ENCODE measurements at regions not wholly inside any gene's neighbourhood (a gene's known extent, or its start where the extent isn't known, plus 50 kb on each side); places are given as distances from the start of the nearest gene placed in this dataset.
"Not testable (repeated sequence)": the region's sequence is repeated elsewhere in the genome, so short reads cannot be mapped to it uniquely, and the experiment has no call there.

DNA sequence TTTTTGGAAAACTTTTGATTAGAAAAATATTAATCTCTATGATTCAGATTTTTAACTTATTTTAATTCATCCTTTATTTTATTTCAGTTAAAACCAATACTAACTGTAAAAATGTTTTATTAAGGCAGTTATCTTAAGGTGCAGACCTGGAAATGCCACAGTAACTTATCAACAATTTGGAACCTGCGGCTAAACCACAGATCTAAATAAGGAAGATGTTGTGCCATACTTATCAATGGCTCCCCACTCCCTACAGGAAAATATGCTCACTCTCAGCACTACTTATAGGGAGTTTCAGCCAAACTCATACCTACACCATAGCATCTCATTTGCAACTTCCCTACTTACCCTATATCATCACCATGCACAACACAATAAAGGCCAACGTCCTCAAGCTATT is 226.9 kb upstream of the KYNU start:
- DNase-seq (ENCODE audit: low spot score), result no peak

GRCh38 chr2:142649581-142649980 is 227.9 kb upstream of the KYNU start:
- no peak for DNase-seq (ENCODE audit: low spot score)

- DNase-seq (ENCODE audit: low spot score), result no peak
These were observed 234.8 kb upstream of the KYNU start for GRCh38 chr2:142642650-142643049.

- no peak for DNase-seq (ENCODE audit: low spot score)
These were observed 248.3 kb upstream of the KYNU start for GRCh38 chr2:142629193-142629592.

DNA sequence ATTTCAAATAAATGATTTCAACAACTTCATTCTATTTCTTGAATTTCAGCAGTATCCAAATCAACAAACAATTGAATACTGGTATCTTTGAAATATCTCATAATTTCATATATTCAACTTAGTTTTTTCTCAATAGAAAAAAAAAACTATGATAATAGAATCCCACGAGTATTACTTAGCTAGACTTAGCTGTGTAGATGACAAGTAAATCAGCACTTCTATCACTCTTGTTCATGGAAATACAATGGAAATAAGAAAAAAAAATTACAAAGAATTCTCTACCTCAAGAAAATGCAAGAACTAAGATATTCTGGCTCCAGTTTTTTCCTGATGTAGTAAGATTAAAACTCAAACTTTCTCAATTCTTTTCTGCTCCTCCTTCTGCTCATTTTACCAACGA is 256.2 kb upstream of the KYNU start:
- DNase-seq (ENCODE audit: low spot score), result no peak

DNA sequence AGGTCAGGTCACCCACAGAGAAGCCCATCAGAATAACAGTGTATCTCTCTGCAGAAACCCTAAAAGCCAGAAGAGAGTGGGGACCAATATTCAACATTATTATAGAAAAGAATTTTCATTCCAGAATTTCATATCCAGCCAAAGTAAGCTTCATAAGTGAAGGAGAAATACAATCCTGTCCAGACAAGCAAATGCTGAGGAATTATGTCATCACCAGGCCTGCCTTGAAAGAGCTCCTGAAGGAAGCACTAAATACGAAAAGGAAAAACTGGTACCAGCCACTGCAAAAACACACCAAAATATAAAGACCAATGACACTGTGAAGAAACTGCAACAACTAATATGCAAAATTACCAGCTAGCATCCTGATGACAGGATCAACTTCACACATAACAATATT is 260.0 kb upstream of the KYNU start:
- no peak for DNase-seq (ENCODE audit: low spot score)

DNA sequence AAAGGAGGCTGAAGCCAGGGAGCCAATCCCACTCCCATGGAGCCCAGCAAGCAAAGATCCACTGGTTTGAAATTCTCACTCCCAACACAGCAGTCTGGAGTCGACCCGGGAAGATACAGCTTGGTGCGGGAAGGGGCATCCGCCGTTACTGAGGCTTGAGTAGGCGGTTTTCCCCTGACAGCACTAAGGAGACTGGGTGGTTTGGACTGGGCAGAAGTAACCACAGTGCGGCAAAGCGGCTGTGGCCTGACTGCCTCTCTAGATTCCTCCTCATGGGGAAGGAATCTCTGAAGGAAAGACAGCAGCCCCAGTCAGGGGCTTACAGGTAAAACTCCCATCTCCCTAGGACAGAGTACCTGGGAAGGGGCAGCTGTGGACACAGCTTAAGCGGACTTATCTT is 261.6 kb upstream of the KYNU start:
- DNase-seq (ENCODE audit: low spot score), result no peak

- not testable (repeated sequence) for DNase-seq (ENCODE audit: low spot score)
These were observed 264.3 kb upstream of the KYNU start for GRCh38 chr2:142613193-142613592.

DNA sequence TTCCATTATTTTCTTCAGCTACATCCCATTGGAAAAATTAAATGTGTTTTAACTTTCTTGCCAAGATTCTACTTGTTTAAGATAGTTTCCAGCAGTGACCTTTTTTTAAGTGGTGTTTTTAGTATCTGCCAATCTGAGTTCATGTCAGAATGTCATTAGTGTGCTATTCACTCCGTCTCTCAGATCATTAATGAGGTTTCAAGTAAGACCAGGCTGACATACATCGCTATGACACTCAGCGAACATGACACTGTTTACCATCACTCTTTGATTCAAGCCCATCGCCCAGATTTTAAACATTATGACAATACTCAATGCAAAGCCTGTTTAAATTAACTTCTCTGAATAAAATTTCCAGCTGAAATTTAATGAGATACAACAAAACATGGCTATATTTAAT is 272.0 kb upstream of the KYNU start:
- no peak for DNase-seq (ENCODE audit: low spot score)

- DNase-seq (ENCODE audit: low spot score), result no peak
These were observed 273.7 kb upstream of the KYNU start for GRCh38 chr2:142603759-142604158.

DNA sequence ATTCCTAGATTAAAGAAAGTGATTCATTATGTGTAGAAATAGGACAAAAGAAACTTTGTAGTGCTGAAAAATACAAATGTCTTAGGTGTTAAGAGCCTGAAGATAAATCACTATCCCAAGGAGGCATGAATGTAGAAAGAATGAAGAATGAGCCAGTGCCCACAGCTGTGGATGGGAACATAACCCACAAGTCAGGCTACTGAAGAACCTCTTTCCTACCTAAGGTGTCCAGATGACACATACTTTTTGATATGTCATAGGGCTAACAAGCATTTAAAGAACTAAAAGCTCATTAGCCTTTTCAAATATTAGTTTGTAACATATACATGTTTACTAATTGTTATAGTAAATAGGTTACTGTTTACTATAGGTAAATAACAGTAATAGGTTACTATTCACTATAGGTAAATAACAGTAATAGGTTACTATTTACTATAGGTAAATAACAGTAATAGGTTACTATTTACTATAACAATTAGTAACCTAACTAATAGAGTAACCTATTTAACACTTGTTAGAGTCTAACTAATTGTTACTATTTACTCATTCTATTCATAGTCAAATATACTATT is 275.0 kb upstream of the KYNU start:
- no peak for DNase-seq (ENCODE audit: low spot score)

DNA sequence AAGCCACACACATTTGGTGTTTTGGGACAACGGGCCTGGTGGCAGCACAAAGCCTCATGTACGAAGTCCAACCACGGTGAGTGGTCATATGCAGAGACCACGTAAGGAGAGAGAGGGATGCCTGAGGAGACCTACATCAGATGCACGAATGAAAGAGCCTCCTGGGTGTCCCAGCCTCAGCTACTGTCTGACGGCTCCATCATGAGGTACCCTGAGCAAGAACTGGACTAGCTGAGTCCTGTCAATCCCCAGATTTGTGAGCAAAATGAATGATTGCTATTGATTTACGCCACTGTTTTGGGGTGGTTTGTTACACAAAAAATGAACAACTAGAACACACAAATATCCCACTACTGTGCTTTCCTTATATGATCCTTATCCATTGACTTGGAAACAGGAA is 275.7 kb upstream of the KYNU start:
- DNase-seq (ENCODE audit: low spot score), result no peak

GRCh38 chr2:142599504-142599903 is 278.0 kb upstream of the KYNU start:
- no peak for DNase-seq (ENCODE audit: low spot score)

DNA sequence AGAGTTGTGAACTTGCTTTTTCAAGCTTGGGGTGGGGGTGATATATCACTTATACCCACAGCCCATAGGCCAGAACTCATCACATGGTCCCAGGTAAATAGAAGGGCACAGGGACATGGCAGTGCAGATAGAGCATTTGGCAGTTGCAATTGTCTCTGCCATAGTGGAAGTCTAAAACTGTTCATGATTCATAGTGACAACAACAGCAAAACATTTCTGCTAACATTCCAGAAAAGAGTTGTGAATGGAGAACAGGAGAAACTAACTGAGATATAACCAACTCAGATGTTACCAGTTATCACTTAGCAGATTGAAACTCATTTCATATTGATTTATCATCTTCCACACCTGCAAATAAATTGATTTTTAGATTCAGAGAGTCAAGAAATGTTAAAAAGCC is 278.6 kb upstream of the KYNU start:
- DNase-seq (ENCODE audit: low spot score), result no peak

GRCh38 chr2:142596334-142597088 is 281.0 kb upstream of the KYNU start:
- DNase-seq (ENCODE audit: low spot score), result peak; percentile 56

DNA sequence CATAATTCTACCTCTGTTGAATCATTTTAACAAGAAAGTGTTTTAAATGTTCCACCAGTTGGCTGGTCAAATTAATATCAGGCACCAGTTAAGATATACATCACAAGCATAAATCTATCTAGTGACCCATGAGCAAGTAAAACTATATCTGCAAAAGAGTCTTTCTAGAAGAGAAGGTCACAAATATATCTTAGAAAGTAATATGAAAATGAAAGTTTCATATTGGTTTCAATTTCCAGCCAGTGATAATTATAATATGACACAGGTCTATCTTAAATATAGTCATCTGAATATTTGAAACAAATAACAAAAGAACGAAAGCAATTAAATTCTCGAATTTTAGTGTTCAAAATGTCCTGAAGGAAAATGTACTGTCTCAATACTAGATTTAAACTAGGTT is 282.5 kb upstream of the KYNU start:
- DNase-seq (ENCODE audit: low spot score), result no peak

GRCh38 chr2:142592171-142592570 is 285.3 kb upstream of the KYNU start:
- DNase-seq (ENCODE audit: low spot score), result no peak

- DNase-seq (ENCODE audit: low spot score), result no peak
These were observed 286.0 kb upstream of the KYNU start for GRCh38 chr2:142591420-142591819.

- no peak for DNase-seq (ENCODE audit: low spot score)
These were observed 289.2 kb upstream of the KYNU start for GRCh38 chr2:142588269-142588668.

- DNase-seq (ENCODE audit: low spot score), result no peak
These were observed 290.5 kb upstream of the KYNU start for GRCh38 chr2:142586693-142587580.

DNA sequence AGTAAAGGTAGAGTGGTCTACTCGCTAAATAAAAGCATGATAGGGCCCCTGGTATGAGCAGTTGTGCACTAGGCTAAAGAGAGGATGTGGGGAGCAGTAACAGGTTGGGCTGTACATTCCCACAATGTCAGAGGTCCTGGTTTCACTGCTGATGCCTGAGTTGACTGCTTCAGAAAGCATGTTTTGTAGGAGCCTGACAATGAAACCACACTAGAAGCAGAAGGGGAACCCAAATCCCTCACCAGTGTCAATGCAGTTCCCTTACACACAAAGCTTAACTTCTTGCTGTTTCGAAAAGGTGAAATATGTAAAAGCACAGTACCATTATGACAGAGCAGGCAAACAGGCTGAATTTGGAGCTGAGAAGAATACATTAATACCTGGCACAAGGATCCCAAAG is 291.7 kb upstream of the KYNU start:
- DNase-seq (ENCODE audit: low spot score), result no peak

- DNase-seq (ENCODE audit: low spot score), result peak; percentile 6
These were observed 295.1 kb upstream of the KYNU start for GRCh38 chr2:142582317-142582716.

- no peak for DNase-seq (ENCODE audit: low spot score)
These were observed 296.0 kb upstream of the KYNU start for GRCh38 chr2:142581491-142581890.
